Epithelial cell of esophagus (primary cell): ENCODE measurements at regions not wholly inside any gene's neighbourhood (a gene's known extent, or its start where the extent isn't known, plus 50 kb on each side); places are given as distances from the start of the nearest gene placed in this dataset.

Experiments
- DNase-seq: peaks from one replicate; pipeline ENCODE4 v3.0.0; 2010; ENCODE audit warnings: low read depth
- H3K4me3 ChIP-seq: 2 replicates; pipeline ENCODE4 v1.5.1; 2011; ENCODE audit warnings: mild to moderate bottlenecking, low read length, control low read depth
- TF ChIP-seq, protein P1 (sequence below): IDR thresholded peaks from 2 replicates; pipeline ENCODE4 v1.5.1; 2011; ENCODE audit warnings: low read depth, mild to moderate bottlenecking, low read length, control low read depth, inconsistent platforms; ENCODE audit not compliant: insufficient read depth; ENCODE audit errors: missing control alignments

DNA sequence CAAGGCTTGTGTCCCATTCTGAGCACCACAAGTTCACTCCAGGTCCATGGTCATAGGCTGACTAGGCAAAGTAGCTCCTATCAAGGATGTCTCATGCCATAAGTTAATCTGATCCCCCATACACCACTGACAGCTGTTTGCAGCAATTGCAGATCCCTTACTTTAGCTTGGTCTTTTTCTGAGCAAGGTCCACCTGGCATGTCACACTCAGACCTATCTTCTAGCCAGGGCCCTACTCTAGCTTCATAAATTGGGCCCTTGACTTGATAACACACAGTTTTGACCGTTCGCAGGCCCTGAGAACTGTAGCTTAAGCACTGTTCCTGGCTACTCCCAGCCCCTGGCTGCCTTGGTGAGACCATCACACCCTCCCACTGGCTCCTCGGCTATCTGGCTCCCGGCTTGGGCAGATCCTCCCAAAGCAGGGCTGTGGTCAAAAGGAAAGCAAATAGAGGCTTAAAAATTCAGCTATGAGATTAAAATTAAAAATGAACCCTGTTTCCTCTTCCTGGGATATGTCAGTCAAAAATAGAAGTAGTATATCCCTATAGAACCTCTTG is 427.4 kb downstream of the RAB28 start:
- TF ChIP-seq, protein P1, sequence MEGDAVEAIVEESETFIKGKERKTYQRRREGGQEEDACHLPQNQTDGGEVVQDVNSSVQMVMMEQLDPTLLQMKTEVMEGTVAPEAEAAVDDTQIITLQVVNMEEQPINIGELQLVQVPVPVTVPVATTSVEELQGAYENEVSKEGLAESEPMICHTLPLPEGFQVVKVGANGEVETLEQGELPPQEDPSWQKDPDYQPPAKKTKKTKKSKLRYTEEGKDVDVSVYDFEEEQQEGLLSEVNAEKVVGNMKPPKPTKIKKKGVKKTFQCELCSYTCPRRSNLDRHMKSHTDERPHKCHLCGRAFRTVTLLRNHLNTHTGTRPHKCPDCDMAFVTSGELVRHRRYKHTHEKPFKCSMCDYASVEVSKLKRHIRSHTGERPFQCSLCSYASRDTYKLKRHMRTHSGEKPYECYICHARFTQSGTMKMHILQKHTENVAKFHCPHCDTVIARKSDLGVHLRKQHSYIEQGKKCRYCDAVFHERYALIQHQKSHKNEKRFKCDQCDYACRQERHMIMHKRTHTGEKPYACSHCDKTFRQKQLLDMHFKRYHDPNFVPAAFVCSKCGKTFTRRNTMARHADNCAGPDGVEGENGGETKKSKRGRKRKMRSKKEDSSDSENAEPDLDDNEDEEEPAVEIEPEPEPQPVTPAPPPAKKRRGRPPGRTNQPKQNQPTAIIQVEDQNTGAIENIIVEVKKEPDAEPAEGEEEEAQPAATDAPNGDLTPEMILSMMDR: no peak
- no peak for DNase-seq
- no peak overlapping the region for H3K4me3 ChIP-seq

DNA sequence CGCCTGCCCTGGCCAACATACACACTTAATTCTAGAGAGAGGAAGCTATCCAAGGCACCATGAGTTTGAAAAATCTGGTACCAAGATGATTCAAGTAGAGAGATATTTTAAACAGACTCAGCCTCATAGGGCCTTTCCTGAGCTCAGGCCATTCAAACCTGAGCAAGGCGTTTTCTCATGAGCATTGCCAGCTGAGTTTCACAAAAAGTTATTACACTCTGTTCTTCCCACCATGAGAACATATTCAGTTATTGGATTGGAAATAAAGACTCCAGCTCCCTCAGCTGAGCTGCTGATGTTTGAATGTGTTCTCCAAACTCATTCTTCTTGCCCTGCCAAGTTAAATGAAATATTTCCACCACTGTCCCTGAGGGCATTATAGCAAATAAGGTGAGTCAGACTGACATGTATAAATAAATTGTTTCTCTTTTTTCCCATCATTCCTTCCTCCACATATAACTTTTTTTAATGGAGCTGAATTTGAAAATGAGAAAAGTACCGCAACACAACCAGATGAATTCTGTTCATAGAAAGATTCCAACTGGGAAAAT is 429.6 kb downstream of the RAB28 start:
- H3K4me3 ChIP-seq: no peak overlapping the region
- peak; percentile 30 for DNase-seq
- TF ChIP-seq, protein P1: no peak

DNA sequence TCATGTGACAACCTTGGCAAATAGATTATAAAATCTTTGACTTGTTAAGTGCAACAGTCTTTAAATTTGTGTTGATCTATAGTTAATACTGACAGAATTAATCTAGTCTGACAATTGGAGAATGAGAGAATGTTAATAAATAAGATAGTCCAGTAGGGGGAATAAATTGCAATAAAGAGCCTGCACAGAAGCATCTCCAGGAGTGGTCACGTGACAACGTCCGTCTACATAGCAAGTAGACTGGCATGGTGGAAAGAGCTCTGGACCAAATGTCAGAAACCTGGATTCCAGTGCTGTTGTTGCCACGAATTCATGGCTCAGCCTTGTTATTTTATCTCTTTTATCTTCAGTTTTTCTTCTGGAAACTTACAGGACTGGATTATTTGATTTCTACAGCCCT is 436.5 kb downstream of the RAB28 start:
- DNase-seq: no peak
- TF ChIP-seq, protein P1: no peak
- no peak overlapping the region for H3K4me3 ChIP-seq

DNA sequence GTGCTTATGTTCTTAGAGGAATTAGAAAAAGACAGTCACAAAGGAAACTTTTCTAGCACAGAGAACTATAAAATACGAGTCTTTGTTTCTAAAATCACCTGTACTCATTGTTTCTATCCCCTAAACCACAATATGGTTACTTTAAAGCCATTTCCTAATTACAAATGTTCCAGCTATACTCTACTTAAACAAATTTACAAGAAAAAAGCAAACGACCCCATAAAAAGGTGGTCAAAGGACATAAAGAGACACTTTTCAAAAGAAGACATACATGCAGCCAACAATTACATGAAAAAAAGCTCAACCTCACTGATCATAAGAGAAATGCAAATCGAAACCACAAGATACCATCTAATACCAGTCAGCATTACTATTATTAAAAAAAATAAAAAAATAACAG is 447.3 kb downstream of the RAB28 start:
- DNase-seq: no peak
- TF ChIP-seq, protein P1: no peak

DNA sequence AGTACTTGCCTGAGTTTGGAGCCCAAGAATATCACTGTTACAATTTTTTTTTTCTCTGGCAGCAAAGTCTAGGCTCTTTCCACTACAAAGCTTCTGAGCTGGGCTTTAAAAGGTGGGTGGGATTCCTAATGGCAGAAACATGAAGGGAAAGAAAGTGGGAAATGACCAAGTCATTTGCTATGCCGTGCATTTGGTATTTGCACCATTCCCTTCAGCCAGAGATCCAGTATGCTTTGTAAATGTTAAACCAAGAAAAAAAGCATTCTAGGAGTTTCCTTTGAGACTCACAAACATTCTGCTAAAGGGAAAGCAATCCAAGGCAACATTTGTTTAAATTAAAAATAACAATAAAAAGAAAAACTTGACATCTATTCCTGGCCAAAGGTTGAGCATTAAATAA is 451.2 kb downstream of the RAB28 start:
- H3K4me3 ChIP-seq: no peak overlapping the region
- DNase-seq: no peak
- TF ChIP-seq, protein P1: no peak

More for the DNA sequence above, 447.3 kb downstream of the RAB28 start:
- H3K4me3 ChIP-seq: no peak overlapping the region

DNA sequence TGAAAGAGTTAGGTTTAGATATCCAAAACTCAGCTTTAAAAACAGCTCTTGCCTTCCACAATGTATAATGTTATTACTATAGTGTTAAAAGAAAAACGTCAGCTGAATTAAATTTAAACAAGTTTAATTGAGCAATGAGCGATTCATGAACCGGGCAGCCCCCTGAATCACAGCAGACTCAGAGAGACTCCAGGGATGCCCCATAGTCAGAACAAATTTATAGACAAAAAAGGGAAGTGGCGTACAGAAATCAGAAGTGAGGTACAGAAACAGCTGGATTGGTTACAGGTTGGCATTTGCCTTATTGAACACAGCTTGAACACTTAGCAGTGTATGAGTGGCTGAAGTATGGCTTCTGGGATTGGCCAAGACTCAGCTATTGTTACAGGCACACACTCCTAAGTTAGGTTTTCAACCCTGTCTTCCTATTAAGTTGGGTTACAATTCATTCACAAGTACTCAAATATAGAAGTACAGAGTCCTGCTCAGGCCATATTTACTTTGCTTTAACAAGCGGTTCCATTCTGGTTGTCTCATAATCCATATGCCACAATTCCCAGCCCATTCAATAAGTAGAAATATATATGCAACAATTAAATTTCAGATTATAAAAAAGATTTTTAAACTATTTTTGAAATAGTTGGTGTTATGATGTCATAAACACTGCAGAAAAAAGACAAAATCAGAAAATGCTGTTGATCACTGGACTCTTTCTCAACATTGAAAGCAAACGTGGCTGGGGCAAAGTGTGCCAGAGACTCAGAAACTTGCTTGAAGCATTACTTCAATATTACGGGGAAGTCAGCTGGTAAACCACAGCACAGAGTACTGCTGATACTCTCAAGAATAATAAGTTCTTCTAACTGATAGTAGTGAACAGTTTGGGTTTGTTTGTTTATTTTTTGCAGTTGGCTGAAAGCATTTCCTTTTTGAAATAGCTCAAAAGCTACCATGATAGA is 459.7 kb downstream of the RAB28 start:
- no peak overlapping the region for H3K4me3 ChIP-seq
- no peak for DNase-seq
- TF ChIP-seq, protein P1: no peak
